CD1c-positive myeloid dendritic cell (primary cell): ENCODE measurements at regions not wholly inside any gene's neighbourhood (a gene's known extent, or its start where the extent isn't known, plus 50 kb on each side); places are given as distances from the start of the nearest gene placed in this dataset.
"Not testable (repeated sequence)": the region's sequence is repeated elsewhere in the genome, so short reads cannot be mapped to it uniquely, and the experiment has no call there.

ENCODE experiments used
- DNase-seq: peaks from one replicate; pipeline ENCODE4 v3.0.0-alpha.2; 2016; ENCODE audit errors: extremely low spot score

DNA sequence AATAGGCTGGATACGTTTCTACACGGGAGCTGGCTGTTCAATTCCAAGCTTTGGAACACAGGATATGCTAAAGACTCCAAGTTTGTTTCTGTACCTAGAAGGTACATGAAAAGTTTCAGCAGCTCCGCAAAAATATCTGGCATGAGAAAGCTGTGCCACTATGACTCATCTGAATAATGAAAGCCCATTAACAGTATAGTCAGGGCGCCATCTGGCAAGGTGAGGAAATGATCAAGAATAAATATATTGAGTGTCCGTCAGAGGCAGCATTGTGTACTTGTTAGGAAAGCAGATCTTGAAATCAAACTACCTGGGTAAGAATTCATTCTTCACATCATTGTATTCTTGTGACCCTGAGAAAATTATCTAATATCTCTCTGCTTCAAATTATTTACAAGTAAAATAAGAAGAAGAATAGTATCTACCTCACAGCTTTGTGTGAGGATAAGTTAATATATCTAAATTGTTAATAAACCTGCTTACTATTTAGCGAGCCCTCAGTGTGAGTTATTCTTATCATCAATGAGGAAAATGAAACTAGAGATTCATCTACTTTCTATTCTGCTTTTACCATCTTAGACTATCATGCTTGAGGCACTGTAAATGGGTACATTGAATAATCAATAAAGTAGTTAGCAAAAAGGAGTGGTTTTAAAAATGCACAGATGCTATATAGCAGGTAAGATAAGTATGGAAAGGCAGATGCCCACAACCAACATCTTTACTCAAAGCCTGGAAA is 53.5 kb downstream of the FSCB start:
- no peak for DNase-seq

DNA sequence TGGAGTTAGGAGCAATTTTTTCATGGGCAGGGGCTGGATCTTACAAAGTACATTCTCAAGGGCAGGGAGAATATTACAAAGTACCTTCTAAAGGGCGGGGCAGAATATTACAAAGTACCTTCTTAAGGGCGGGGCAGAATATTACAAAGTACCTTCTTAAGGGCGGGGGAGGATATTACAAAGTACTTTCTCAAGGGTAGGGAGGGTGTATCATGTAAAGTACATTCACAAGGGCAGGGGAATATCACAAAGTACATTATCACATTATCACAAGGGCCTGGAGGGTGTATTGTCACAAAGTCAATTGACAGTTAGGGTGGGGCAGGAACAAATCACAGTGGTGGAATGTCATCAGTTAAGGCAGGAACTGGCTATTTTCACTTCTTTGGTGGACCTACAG is 56.9 kb downstream of the FSCB start:
- not testable (repeated sequence) for DNase-seq

DNA sequence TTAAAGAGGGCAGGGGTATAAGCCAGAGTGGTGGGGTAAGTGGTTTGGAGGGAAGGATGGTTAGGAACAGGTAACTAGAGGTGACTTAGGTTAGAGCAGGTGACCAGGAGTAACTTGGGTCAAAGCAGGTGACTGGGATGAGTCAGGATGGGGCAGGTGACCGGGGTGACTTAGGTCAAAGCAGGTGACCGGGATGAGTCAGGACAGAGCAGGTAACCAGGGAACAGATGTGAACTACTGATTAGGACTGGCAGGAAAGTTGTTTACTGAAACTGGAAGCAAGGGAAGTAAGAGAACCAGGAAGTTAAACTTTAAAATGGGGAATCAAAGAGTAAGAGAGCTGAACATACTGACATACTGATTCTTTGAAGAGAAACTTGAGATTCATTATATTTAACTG is 57.4 kb downstream of the FSCB start:
- no peak for DNase-seq

DNA sequence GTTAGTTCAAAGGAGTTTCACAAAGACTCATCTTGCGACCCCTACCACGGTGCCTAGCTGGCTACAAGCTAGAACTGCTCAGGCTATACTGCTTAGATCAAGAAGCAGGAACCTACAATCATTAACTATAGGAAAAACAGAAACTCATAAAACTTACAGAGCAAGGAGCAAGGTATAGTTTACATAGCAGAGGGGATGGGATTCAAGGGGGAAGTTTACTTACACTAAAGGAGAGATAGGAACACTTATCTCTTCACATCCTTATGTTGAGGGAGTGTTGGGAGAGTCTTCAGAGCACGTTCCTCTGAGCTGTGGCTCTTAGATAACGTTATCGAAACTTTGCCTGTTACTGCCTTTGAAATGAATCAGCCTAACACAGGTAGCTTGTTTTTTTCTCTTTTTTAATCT is 58.1 kb downstream of the FSCB start:
- no peak for DNase-seq

DNA sequence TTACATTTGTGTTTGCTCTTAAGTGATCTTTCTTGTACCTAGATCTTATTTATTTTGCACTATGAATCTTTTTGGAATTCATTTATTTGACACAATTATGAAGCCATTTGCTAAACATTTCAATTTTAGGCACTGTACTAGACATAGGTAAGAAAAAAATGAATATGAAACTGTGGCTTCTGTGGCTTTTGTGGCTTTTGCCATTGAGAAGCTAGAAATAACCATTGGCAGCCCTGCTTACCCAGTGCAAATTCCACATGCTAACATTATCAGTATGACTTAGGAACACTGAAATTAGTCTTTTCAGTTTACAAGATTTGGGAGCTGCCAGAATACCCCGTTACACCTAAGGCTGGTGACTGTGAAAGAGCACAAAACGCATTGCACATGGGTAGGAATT is 60.1 kb downstream of the FSCB start:
- no peak for DNase-seq

DNA sequence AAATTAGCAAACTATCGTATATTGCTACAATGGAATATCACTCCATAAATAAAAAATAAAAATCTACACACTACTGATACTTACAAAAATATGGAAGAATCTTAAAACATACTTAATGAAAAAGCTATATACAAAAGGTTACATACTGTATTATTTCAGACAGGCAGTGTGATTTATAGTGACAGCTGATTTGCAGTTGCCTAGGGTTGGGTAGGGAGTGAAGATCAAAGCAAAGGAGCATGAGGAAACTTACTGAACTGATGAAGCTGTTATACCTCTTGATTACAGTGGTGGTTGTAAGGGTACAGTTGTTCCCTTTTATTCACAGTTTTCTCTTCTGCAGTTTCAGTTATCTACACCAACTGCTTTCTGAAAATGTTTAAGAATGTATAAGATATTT is 62.6 kb downstream of the FSCB start:
- no peak for DNase-seq

DNA sequence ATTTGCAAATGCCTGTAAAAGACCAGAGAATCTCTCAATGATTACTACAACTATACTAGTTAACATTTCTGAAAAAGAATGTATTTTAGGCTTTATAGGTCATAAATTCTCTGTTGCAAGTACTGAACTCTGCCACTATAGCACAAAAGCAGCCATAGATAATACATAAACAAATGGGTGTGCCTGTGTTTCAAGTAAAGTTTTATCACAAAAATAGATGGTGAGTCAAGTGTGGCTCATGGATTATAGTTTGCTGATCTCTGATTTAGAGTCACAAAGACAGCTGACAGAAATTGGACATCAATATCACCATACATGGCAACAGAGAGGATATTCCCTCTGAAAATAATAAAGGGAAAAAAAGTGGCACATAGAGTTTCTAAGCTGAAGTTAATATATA is 68.1 kb downstream of the FSCB start:
- DNase-seq: no peak

DNA sequence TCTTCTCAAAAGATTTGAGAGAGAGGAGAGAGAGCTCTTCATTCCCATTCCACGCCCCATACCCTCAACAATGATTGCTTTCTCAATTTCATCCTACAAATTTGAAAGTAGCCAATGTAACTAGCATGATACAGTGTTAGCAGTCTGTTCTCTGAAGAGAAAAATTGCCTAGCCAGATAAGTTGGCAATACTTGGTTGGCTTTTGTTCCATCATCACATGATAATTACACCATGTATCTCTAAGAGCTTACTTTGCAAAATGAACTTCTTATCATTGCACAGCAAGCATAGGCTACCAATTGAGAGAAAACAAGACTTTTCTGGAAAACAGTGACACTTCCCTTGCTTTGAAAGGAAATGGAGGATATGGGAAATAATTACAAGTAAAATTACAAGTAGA is 68.9 kb downstream of the FSCB start:
- DNase-seq: no peak

DNA sequence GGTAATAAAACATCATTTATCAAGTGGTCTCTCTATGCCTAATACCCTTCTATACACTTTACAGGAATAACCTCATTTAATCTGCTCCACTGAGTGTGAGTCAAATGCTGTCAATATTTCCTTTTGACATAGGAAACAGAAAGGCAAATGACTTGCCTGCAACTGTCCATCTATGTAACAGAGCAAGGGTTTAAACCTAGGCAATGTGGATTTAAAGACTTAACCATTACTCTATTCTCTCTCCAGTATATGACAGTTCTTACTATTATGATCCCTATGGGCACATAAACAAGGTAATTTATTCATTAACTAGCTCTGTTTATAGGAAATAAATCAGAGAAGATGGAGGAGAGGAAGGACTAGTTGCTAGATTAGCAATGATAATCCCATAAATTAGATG is 70.6 kb downstream of the FSCB start:
- DNase-seq: no peak

DNA sequence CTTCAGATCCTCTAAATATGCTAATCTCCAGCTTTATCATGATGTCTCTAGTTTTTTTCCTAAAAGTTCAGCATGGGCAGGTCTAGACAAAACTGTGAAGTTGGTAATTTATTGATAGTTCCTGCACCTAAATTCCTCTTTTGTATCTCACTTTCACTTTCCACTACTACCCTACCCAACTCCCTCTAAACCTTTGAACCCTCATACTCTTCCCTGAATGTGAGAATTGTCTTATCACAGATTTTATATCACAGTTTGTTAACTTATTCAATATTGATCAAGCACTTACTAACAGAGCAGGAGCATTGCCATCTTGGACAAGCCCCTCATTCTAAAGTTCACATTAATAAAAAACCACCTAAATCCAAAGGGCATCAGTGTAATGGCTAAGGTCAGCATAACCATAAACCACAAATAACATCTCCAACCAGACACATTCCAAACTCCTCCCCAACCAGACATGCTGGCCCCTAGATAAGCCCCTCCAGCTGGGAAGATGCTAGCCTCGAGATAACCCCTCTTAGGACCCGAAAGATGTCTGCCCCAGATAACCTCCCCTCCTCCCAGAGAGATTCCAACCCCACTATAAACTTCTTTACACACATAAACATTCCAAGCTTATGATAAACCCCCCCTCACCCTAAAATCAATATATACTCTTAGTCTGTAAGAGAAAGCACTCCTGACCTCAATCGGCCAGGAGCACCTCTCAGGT is 78.7 kb downstream of the FSCB start:
- DNase-seq: no peak

DNA sequence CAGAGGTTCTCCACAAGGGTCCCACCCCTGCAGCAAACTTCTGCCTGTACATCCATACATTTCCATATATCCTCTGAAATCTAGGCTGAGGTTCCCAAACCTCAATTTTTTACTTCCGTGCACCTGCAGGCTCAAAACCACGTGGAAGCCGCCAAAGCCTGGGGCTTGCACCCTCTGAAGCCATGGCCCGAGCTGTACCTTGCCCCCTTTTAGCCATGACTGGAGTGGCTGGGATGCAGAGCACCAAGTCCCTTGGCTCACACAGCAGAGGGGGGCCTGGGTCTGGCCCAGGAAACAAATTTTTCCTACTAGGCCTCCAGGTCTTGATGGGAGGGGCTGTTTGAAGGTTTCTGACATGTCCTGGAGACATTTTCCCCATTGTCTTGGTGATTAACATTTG is 84.4 kb downstream of the FSCB start:
- no peak for DNase-seq

DNA sequence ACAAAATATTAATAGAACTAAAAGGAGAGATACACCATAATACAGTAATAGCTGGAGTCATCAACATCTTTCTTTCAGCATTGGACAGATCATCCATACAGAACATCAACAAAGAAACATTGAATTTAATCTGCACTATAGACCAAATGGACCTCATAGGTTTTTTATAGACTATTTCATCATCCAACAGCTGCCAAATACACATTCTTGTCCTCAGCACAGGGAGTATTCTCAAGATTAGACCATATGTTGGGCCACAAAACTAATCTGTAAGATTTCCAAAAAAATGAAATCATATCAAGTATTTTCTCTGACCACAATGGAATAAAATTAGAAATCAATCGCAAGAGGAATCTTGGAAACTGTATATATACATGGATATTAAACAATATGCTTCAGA is 86.9 kb downstream of the FSCB start:
- DNase-seq: no peak

DNA sequence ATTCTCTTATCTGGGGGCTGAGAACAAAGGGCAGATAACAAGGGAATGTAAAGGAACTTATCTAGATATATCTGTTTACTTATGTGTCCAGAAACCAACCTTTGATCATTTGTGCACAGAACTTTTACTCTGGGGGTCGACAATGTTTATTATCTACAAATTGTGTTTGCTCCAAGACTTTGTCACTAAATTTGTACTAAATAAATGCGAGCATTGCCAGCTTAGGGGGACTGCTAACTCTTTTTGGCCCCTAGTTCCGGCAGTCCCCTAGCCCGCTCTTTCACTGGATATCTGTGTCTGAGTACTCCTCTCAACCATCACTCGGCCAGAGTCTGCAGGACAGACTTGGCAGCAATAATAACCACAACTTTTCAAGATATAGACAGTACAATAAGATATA is 88.2 kb downstream of the FSCB start:
- no peak for DNase-seq

DNA sequence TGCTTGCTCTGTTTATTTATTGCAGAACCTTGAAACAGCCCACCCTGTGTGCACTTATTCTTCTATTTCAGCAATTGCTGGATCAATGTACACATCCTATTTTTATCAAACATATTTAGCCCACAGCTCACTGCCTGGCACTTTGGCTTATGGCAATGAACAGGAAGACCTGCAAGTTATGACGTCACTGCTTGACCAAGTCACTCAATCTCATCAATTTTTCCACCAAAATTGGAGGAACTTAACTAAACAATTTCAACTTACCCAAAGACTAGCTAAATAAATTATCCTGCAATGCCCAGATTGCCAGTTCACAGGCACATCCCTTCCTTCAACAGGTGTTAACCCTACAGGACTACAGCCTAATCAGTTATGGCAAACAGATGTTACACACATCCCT is 89.3 kb downstream of the FSCB start:
- DNase-seq: no peak

DNA sequence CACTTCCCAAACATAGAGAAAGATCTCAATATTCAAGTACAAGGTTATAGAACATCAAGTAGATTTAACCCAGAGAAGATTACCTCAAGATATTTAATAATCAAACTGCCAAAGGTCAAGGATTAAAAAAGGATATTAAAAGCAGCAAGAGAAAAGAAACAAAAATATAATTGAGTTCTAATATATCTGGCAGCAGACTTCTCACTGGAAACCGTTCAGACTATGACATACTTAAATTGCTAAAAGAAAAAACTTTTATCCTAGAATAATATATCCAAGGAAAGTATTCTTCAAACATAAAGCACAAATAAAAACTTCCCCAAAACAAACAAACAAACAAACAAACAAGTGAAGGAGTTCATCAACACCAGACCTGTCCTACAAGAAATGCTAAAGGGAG is 92.4 kb downstream of the FSCB start:
- no peak for DNase-seq

DNA sequence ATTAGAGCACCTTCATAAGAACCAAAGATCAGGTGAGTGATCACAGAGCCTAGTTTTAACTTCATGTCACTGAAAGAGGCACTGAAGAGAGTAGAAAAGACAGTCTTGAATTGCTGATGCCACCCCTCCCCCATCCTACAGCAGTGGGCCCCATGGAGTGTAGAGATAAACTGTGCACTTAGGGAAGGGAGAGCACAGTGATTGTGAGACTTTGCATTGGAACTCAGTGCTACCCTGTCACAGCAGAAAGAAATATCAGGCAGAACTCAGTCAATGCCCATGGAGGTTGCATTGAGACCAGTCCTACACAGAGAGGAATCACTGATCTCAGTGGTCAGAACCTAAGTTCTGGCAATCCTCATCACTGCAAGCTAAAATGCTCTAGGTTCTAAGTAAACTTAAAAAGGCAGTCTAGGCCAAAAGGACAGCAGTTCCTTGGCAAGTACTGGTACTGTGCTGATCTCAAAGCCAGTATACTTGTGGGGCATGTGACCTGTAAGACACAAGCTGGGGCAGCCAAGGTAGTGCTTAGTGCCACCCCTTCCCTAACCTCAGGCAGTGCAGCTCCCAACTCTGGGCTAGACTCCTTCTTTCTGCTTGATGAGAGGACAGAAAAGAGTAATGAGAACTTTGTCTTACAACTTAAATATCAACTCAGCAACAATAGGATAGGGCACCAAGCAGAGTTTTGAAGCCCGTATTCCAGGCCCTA is 94.1 kb downstream of the FSCB start:
- no peak for DNase-seq

DNA sequence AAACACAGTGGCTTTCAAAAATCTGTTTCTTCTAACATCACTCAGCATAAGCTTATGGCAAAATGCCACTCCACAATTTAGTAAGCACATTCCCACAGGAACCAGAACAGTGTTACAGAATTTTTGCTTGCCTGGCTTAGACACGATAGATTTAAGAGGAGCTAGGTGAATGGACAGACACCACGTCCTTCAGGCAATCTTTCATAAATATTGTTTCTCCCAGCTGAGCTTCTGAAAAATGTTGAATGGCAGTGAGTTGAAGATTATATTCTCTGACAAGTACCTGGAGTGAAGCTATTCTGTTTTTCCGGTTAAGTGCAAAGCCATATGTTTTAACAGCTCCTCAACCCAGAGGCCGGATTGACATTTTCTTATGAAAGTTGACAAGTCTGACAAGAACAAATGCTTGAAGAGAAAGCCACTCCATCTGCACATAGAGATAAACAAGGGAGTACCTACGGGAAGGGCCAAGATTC is 102.0 kb downstream of the FSCB start:
- no peak for DNase-seq

DNA sequence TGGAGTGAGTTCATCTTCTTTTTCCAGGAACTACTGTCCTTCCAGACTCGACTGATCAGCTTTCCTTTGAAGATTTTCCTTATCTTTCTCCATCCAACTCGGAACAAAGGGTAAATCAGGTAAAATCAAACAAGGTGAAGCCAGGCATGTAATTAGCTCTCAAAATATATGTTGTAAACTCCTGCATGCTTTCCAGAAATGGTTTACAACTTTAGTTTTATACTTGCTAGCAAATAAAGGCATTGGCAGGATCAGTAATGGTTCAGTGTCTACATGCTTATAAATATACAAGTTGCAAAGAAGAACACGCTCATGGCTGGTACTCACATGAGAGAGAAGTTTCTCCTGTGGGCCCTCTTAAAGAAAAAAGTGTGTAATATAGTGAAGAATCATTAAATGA is 102.5 kb downstream of the FSCB start:
- no peak for DNase-seq

DNA sequence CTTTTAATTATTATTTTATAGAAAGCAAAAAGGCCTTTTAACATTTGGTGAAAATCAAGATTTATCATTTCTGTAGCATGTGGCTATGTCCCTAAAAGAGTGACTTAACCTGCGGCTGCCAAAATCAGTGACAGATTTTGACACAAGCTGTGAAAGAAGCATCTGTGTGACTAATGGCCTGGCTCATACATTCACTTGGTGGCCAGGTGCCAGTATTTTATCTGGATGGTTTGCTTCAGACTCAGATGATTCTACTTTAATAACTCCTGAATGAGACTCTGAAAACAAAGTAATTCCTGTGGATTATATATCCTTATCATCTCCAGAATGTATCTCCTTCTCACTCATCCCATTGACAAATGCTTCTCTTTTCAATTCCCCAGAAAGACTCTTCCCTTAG is 103.0 kb downstream of the FSCB start:
- no peak for DNase-seq

DNA sequence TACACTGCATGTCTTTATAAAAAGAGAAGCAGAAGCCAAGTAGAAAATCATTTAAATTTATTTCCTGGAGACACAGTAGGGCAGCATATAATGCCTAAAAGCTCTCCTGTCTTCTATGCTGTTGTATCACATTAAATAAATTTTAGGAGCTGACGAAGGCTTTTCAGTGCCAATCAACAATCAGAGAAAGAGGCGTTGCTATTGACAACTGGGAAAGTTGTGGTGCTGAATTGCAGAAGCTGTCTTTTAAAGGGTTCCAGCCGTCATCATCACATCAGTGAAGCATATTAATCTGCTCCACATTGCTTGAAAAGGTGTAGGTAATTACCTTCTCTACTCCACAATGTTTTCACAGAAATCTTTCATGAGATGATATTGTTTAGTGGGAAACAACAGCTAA is 103.9 kb downstream of the FSCB start:
- DNase-seq: no peak

DNA sequence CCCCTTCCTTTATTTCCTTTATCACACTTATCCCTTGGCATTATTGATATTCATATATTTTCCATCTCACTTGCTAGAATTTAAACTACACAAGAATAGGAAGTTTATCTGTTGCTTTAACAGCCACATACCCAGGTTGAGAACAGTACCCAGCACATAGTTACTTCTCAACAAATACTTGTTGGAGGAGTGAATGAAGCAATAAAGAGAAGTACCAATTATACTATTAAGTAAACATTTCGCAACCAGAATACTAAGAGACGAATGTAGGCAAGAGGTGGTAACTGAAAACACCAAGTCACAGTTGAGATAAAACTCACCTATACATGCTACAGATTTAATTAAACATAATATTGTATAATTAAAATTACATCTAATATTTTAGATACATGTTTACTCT is 110.9 kb downstream of the FSCB start:
- no peak for DNase-seq

DNA sequence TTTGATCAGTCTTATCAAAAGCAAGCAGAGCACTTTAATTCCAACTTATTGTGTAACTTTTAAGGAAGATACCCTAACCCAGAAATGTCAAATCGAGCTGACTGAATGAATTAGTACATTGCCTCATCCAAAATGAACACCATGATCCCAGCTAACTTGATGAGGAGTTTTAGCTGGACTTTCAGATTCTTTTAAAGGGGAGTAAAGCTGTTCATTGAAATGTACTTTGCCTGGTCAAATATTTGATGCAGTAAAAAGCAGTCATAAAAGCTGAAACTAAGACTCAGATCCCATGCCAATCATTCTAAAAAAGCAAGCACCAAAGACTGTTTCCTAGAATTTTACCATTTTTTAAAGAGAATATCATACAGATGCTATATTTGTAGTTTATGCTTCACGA is 114.1 kb downstream of the FSCB start:
- no peak for DNase-seq

DNA sequence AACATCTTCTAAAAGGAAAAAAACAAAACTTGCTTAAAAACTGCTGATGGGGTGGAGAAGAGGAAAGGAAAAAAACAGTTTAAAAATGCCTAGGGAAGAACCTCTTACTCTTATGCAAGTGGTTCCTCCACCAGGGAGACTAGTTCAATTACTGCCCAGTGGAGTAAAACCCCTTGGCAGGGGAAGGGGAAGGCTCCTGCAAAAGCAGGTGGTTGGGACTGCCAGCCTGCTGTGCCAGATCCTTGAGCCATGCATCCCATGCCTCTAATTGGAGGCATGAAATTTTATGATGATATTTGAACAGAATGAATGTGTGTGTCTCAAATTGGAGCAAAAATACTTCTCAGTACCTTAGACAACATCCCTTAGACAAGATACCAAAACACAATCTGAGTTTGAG is 118.8 kb downstream of the FSCB start:
- DNase-seq: no peak
